ENCODE measurements at regions not wholly inside any gene's neighbourhood (a gene's known extent, or its start where the extent isn't known, plus 50 kb on each side); places are given as distances from the start of the nearest gene placed in this dataset.

GRCh38 chr9:38201844-38202243 lies 132.8 kb upstream of the SHB start:
- POLR2A ChIA-PET: no interaction called here
- CTCF ChIA-PET: no interaction called here

GRCh38 chr9:38200431-38200830 lies 131.4 kb upstream of the SHB start:
- ChIA-PET POLR2A (no interaction called here), CTCF (no interaction called here)

- POLR2A ChIA-PET: no interaction called here
- CTCF ChIA-PET: no interaction called here
Observed at GRCh38 chr9:38198140-38198539, 129.1 kb upstream of the SHB start.

GRCh38 chr9:38196714-38197113 lies 127.7 kb upstream of the SHB start:
- POLR2A ChIA-PET: no interaction called here
- CTCF ChIA-PET: no interaction called here

- ChIA-PET CTCF (no interaction called here), POLR2A (no interaction called here)
Observed at GRCh38 chr9:38195737-38196161, 126.7 kb upstream of the SHB start.

- POLR2A ChIA-PET: no interaction called here
- CTCF ChIA-PET: no interaction called here
Observed at GRCh38 chr9:38194870-38195269, 125.8 kb upstream of the SHB start.

GRCh38 chr9:38192731-38193265 lies 123.8 kb upstream of the SHB start:
- ChIA-PET POLR2A (no interaction called here), CTCF (no interaction called here)

- ChIA-PET CTCF (no interaction called here), POLR2A (no interaction called here)
Observed at GRCh38 chr9:38186404-38187115, 117.5 kb upstream of the SHB start.

GRCh38 chr9:38185647-38186403 lies 116.8 kb upstream of the SHB start:
- CTCF ChIA-PET: no interaction called here
- POLR2A ChIA-PET: no interaction called here

GRCh38 chr9:38183994-38184568 lies 115.1 kb upstream of the SHB start:
- CTCF ChIA-PET: interaction anchor here (1.3 kb wide), 1 partner anchor 23 kb away, joined by 4 read pairs; no protein-coding TSS in a partner anchor
- POLR2A ChIA-PET: no interaction called here

GRCh38 chr9:38182321-38182720 lies 113.3 kb upstream of the SHB start:
- ChIA-PET POLR2A (no interaction called here), CTCF (no interaction called here)

GRCh38 chr9:38181866-38182265 lies 112.8 kb upstream of the SHB start:
- CTCF ChIA-PET: no interaction called here
- POLR2A ChIA-PET: no interaction called here

- CTCF ChIA-PET: interaction anchor here (1.4 kb wide), 1 partner anchor 268 kb away, joined by 3 read pairs; no protein-coding TSS in a partner anchor
- POLR2A ChIA-PET: no interaction called here
Observed at GRCh38 chr9:38181232-38181631, 112.2 kb upstream of the SHB start.

- ChIA-PET CTCF (interaction anchor here (1.4 kb wide), 1 partner anchor 267 kb away, joined by 3 read pairs; no protein-coding TSS in a partner anchor), POLR2A (no interaction called here)
Observed at GRCh38 chr9:38180656-38181055, 111.6 kb upstream of the SHB start.

- CTCF ChIA-PET: interaction anchor here (1.4 kb wide), 1 partner anchor 266 kb away, joined by 3 read pairs; no protein-coding TSS in a partner anchor
- POLR2A ChIA-PET: no interaction called here
Observed at GRCh38 chr9:38179965-38180364, 110.9 kb upstream of the SHB start.

- ChIA-PET POLR2A (no interaction called here), CTCF (no interaction called here)
Observed at GRCh38 chr9:38178237-38178636, 109.2 kb upstream of the SHB start.

- CTCF ChIA-PET: no interaction called here
- POLR2A ChIA-PET: no interaction called here
Observed at GRCh38 chr9:38177680-38178079, 108.7 kb upstream of the SHB start.

- CTCF ChIA-PET: interaction anchor here (1.2 kb wide), 1 partner anchor 263 kb away, joined by 4 read pairs; no protein-coding TSS in a partner anchor
Observed at GRCh38 chr9:38176251-38176650, 107.2 kb upstream of the SHB start.

GRCh38 chr9:38175423-38175822 lies 106.4 kb upstream of the SHB start:
- ChIA-PET POLR2A (no interaction called here), CTCF (interaction anchor here (1.2 kb wide), 1 partner anchor 262 kb away, joined by 4 read pairs; no protein-coding TSS in a partner anchor)

More at GRCh38 chr9:38176251-38176650, 107.2 kb upstream of the SHB start:
- POLR2A ChIA-PET: no interaction called here

- ChIA-PET POLR2A (interaction anchor here (0.6 kb wide), 1 partner anchor 457 kb away, joined by 3 read pairs; no protein-coding TSS in a partner anchor), CTCF (interaction anchor here (0.9 kb wide), 1 partner anchor 84 kb away, joined by 3 read pairs; no protein-coding TSS in a partner anchor)
Observed at GRCh38 chr9:38172586-38172985, 103.6 kb upstream of the SHB start.
